Stimulated activated CD4-positive, alpha-beta T cell treated with anti-CD3 and anti-CD28 coated beads, Interleukin-2, amount 100 ng/mL, for 48 hours (primary cell): ENCODE measurements at regions not wholly inside any gene's neighbourhood (a gene's known extent, or its start where the extent isn't known, plus 50 kb on each side); places are given as distances from the start of the nearest gene placed in this dataset.
"Not testable (repeated sequence)": the region's sequence is repeated elsewhere in the genome, so short reads cannot be mapped to it uniquely, and the experiment has no call there.

Source experiments
- DNase-seq, 2 donors: peaks; one replicate each; pipeline ENCODE4 v3.0.0-alpha.2; 2020

- DNase-seq: no peak
These were observed 281.1 kb upstream of the TRIB2 start for GRCh38 chr2:12435430-12436222.

- no peak for DNase-seq
These were observed 280.3 kb upstream of the TRIB2 start for GRCh38 chr2:12436483-12436882.

GRCh38 chr2:12436935-12437561, 279.7 kb upstream of the TRIB2 start:
- DNase-seq: no peak

- no peak for DNase-seq
These were observed 276.0 kb upstream of the TRIB2 start for GRCh38 chr2:12440731-12441130.

GRCh38 chr2:12441750-12442475, 274.8 kb upstream of the TRIB2 start:
- no peak for DNase-seq

GRCh38 chr2:12442476-12442847, 274.3 kb upstream of the TRIB2 start:
- no peak for DNase-seq

- DNase-seq: no peak
These were observed 267.8 kb upstream of the TRIB2 start for GRCh38 chr2:12448846-12449505.

- DNase-seq: no peak
These were observed 265.0 kb upstream of the TRIB2 start for GRCh38 chr2:12451726-12452125.

GRCh38 chr2:12452185-12452584, 264.6 kb upstream of the TRIB2 start:
- DNase-seq: no peak

- DNase-seq: no peak
These were observed 263.0 kb upstream of the TRIB2 start for GRCh38 chr2:12453731-12454130.

- no peak for DNase-seq
These were observed 261.1 kb upstream of the TRIB2 start for GRCh38 chr2:12455661-12456060.

- DNase-seq: peak; percentile 45 to 52
These were observed 260.2 kb upstream of the TRIB2 start for GRCh38 chr2:12456293-12457106.

GRCh38 chr2:12457831-12458230, 258.9 kb upstream of the TRIB2 start:
- DNase-seq: no peak

GRCh38 chr2:12463189-12463588, 253.5 kb upstream of the TRIB2 start:
- DNase-seq: no peak

- DNase-seq: no peak
These were observed 251.1 kb upstream of the TRIB2 start for GRCh38 chr2:12465631-12466135.

GRCh38 chr2:12467303-12467702, 249.4 kb upstream of the TRIB2 start:
- no peak for DNase-seq

- no peak for DNase-seq
These were observed 247.6 kb upstream of the TRIB2 start for GRCh38 chr2:12469141-12469561.

GRCh38 chr2:12472265-12472664, 244.5 kb upstream of the TRIB2 start:
- DNase-seq: not testable (repeated sequence)

- no peak for DNase-seq
These were observed 238.3 kb upstream of the TRIB2 start for GRCh38 chr2:12478151-12479064.

- no peak for DNase-seq
These were observed 237.6 kb upstream of the TRIB2 start for GRCh38 chr2:12479065-12479601.
